ENCODE measurements at regions not wholly inside any gene's neighbourhood (a gene's known extent, or its start where the extent isn't known, plus 50 kb on each side); places are given as distances from the start of the nearest gene placed in this dataset.

- TF ChIP-seq CTCF (IDR thresholded peaks at IDR 0.05) (no peak), POLR2A (IDR thresholded peaks at IDR 0.05) (no peak)
Observed at GRCh38 chr14:71395151-71395604, 487.9 kb downstream of the PCNX1 start.

All from uterus (tissue), 2 donors.